ENCODE measurements at regions not wholly inside any gene's neighbourhood (a gene's known extent, or its start where the extent isn't known, plus 50 kb on each side); places are given as distances from the start of the nearest gene placed in this dataset.

- Histone ChIP-seq H3K36me3 (ENCODE audit: control insufficient read depth, insufficient read depth, low read length) (no peaks in the 10 kb centered on the region), H3K27me3 (replicated peaks; ENCODE audit: control insufficient read depth, insufficient read depth, low read length) (no peaks in the 10 kb centered on the region), H3K4me3 (replicated peaks; ENCODE audit: low read depth, low read length) (no peak overlapping the region)
- DNase-seq (ENCODE audit: extremely low read depth, insufficient read length): no peak
- no peak for TF ChIP-seq CTCF (IDR thresholded peaks at IDR 0.05; ENCODE audit: insufficient read depth, low read length, poor library complexity, severe bottlenecking)
Observed at GRCh38 chr2:156009293-156009692, 323.2 kb downstream of the NR4A2 start.

- TF ChIP-seq CTCF (IDR thresholded peaks at IDR 0.05; ENCODE audit: insufficient read depth, low read length, poor library complexity, severe bottlenecking): no peak
- DNase-seq (ENCODE audit: extremely low read depth, insufficient read length): no peak
- no peak overlapping the region for H3K4me3 ChIP-seq (replicated peaks; ENCODE audit: low read depth, low read length)
Observed at GRCh38 chr2:156006721-156007618, 325.6 kb downstream of the NR4A2 start.

GRCh38 chr2:156005999-156006712 lies 326.4 kb downstream of the NR4A2 start:
- no peak overlapping the region for H3K4me3 ChIP-seq (replicated peaks; ENCODE audit: low read depth, low read length)
- no peaks in the 10 kb centered on the region for H3K36me3 ChIP-seq (ENCODE audit: control insufficient read depth, insufficient read depth, low read length)
- no peak for TF ChIP-seq CTCF (IDR thresholded peaks at IDR 0.05; ENCODE audit: insufficient read depth, low read length, poor library complexity, severe bottlenecking)
- H3K27me3 ChIP-seq (replicated peaks; ENCODE audit: control insufficient read depth, insufficient read depth, low read length): no peaks in the 10 kb centered on the region
- no peak for DNase-seq (ENCODE audit: extremely low read depth, insufficient read length)

More at GRCh38 chr2:156006721-156007618, 325.6 kb downstream of the NR4A2 start:
- Histone ChIP-seq H3K27me3 (replicated peaks; ENCODE audit: control insufficient read depth, insufficient read depth, low read length) (no peaks in the 10 kb centered on the region), H3K36me3 (ENCODE audit: control insufficient read depth, insufficient read depth, low read length) (no peaks in the 10 kb centered on the region)

- Histone ChIP-seq H3K36me3 (ENCODE audit: control insufficient read depth, insufficient read depth, low read length) (no peaks in the 10 kb centered on the region), H3K4me3 (replicated peaks; ENCODE audit: low read depth, low read length) (no peak overlapping the region), H3K27me3 (replicated peaks; ENCODE audit: control insufficient read depth, insufficient read depth, low read length) (no peaks in the 10 kb centered on the region)
- TF ChIP-seq CTCF (IDR thresholded peaks at IDR 0.05; ENCODE audit: insufficient read depth, low read length, poor library complexity, severe bottlenecking): no peak
- DNase-seq (ENCODE audit: extremely low read depth, insufficient read length): no peak
Observed at GRCh38 chr2:156005531-156005930, 327.0 kb downstream of the NR4A2 start.

GRCh38 chr2:156004459-156004858 lies 328.1 kb downstream of the NR4A2 start:
- Histone ChIP-seq H3K27me3 (replicated peaks; ENCODE audit: control insufficient read depth, insufficient read depth, low read length) (no peaks in the 10 kb centered on the region), H3K4me3 (replicated peaks; ENCODE audit: low read depth, low read length) (no peak overlapping the region), H3K36me3 (ENCODE audit: control insufficient read depth, insufficient read depth, low read length) (no peaks in the 10 kb centered on the region)
- no peak for DNase-seq (ENCODE audit: extremely low read depth, insufficient read length)
- TF ChIP-seq CTCF (IDR thresholded peaks at IDR 0.05; ENCODE audit: insufficient read depth, low read length, poor library complexity, severe bottlenecking): no peak
